MCF 10A (cell line): ENCODE measurements at regions not wholly inside any gene's neighbourhood (a gene's known extent, or its start where the extent isn't known, plus 50 kb on each side); places are given as distances from the start of the nearest gene placed in this dataset.

Source experiments
- BruUV-seq: library from RNA; stranded (reverse); fragments of 400-500 nt; replicated peaks from 2 replicates; lab custom pipeline; 2021; lab: Mats Ljungman, UMichigan
- CTCF ChIA-PET: fragments of 300-600 bp; sonication (Branson Sonifier 250); formaldehyde crosslinking; extraction: SDS; loops from one replicate; lab custom pipeline; 2021; ENCODE audit warnings: antibody characterized with exemption, inconsistent platforms; lab: Yijun Ruan, JAX
- POLR2A ChIA-PET: fragments of 300-600, 350-650 bp; sonication (Branson Sonifier 250); formaldehyde crosslinking; extraction: SDS; loops from one replicate; lab custom pipeline; 2020; ENCODE audit warnings: antibody characterized with exemption, inconsistent platforms; lab: Yijun Ruan, JAX
- DNase-seq: peaks from one replicate; pipeline ENCODE4 v3.0.0-alpha.2; 2018; ENCODE audit not compliant: unreplicated experiment
- H3K27ac Mint-ChIP-seq: one replicate; pipeline ENCODE4 v1.8.0; 2022; ENCODE audit warnings: mild to moderate bottlenecking, low read depth, mixed read lengths; ENCODE audit not compliant: unreplicated experiment
- H3K27me3 Mint-ChIP-seq: one replicate; pipeline ENCODE4 v1.8.0; 2022; ENCODE audit warnings: mixed read lengths; ENCODE audit not compliant: insufficient read depth, unreplicated experiment
- H3K36me3 Mint-ChIP-seq: one replicate; pipeline ENCODE4 v1.8.0; 2022; ENCODE audit warnings: mild to moderate bottlenecking, moderate library complexity, mixed read lengths; ENCODE audit not compliant: insufficient read depth, unreplicated experiment
- H3K4me1 Mint-ChIP-seq: one replicate; pipeline ENCODE4 v1.8.0; 2022; ENCODE audit warnings: mixed read lengths; ENCODE audit not compliant: insufficient read depth, unreplicated experiment
- H3K4me3 Mint-ChIP-seq: one replicate; pipeline ENCODE4 v1.8.0; 2022; ENCODE audit warnings: mild to moderate bottlenecking, moderate library complexity, mixed read lengths; ENCODE audit not compliant: unreplicated experiment
- H3K9me3 Mint-ChIP-seq: one replicate; pipeline ENCODE4 v1.8.0; 2022; ENCODE audit warnings: mixed read lengths; ENCODE audit not compliant: unreplicated experiment
- intact Hi-C: fragments of 100-400 bp; cut with micrococcal nuclease; formaldehyde crosslinking; loops from 2 replicates; pipeline ENCODE4 v1.14.1; 2022
- TF ChIP-seq, protein P1 (sequence below): fragments of 200-600 bp; IDR thresholded peaks from one replicate; pipeline ENCODE4 v1.8.0; 2022; ENCODE audit warnings: antibody characterized with exemption, mild to moderate bottlenecking; ENCODE audit not compliant: unreplicated experiment

DNA sequence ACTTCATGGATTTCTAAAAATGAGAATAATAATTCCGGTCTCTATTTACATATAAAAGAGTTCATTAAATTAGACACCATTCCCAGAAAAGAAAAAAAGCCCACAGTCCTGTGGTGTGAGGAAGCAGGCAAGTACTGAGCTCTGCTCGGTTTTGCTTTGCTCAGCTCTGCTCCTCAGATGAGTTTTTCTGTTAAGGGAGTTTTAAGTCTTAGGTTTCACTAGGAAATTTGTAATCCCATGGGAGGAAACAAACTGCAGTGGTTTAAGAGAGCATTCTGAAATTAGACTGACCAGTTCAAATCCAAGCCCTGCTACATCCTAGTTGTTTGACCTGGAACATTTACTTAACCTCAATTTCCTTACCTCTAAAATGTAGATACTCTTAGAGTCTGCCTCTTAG lies 338.6 kb upstream of the MMADHC start:
- BruUV-seq: no TSS peak
- ChIA-PET CTCF (interaction anchor here (1.4 kb wide), 1 partner anchor 9 kb away, joined by 4 read pairs; no protein-coding TSS in a partner anchor), POLR2A (no interaction called here)
- intact Hi-C loops: no loop called here
- Mint-ChIP-seq H3K9me3 (no peaks in the 10 kb centered on the region), H3K36me3 (no peaks in the 10 kb centered on the region), H3K4me1 (peaks cover 8% of the 10 kb centered on the region), H3K4me3 (no peak overlapping the region), H3K27ac (no peak overlapping the region), H3K27me3 (no peaks in the 10 kb centered on the region)
- no peak for DNase-seq
- TF ChIP-seq, protein P1, sequence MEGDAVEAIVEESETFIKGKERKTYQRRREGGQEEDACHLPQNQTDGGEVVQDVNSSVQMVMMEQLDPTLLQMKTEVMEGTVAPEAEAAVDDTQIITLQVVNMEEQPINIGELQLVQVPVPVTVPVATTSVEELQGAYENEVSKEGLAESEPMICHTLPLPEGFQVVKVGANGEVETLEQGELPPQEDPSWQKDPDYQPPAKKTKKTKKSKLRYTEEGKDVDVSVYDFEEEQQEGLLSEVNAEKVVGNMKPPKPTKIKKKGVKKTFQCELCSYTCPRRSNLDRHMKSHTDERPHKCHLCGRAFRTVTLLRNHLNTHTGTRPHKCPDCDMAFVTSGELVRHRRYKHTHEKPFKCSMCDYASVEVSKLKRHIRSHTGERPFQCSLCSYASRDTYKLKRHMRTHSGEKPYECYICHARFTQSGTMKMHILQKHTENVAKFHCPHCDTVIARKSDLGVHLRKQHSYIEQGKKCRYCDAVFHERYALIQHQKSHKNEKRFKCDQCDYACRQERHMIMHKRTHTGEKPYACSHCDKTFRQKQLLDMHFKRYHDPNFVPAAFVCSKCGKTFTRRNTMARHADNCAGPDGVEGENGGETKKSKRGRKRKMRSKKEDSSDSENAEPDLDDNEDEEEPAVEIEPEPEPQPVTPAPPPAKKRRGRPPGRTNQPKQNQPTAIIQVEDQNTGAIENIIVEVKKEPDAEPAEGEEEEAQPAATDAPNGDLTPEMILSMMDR: no peak

DNA sequence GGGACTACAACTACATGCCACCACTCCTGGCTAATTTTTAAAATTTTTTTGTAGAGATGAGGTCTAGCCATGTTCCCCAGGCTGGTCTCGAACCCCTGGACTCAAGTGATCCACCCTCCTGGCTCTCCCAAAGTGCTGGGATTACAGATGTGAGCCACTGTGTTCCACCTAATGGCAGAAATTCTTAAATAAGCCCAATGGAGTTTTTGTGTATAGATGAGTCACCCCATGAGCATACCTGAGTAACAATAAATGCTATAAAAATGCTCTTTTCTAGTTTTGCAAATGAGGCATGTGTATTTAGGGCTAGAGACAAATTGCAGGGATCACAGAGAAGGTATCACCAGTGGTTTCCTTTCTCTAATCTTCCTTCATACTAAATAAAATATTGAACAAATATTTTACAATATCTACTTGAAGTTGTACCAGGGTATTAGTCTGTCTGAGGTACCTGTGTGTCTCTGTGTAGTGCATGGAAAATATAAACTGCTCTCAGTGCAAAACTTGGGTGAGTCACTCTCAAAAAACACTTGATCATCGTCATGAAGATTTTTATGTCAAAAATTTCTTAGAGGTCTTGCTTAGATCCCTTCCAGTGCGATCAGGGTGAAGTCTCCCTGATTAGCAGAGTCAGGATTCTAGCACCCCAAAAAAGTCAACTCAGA lies 337.1 kb upstream of the MMADHC start:
- BruUV-seq: no TSS peak
- H3K36me3 Mint-ChIP-seq: no peaks in the 10 kb centered on the region
- H3K4me1 Mint-ChIP-seq: peaks cover 8% of the 10 kb centered on the region
- intact Hi-C loops: no loop called here
- H3K27me3 Mint-ChIP-seq: no peaks in the 10 kb centered on the region
- CTCF ChIA-PET: interaction anchor here (0.6 to 1.4 kb wide), 2 partner anchors 10 to 1318 kb away, joined by 3 to 4 read pairs; no protein-coding TSS in a partner anchor
- DNase-seq: no peak
- no peak overlapping the region for H3K27ac Mint-ChIP-seq
- POLR2A ChIA-PET: interaction anchor here (1.3 kb wide), 1 partner anchor 11 kb away, joined by 3 read pairs; no protein-coding TSS in a partner anchor
- TF ChIP-seq, protein P1: no peak
- no peak overlapping the region for H3K4me3 Mint-ChIP-seq
- peaks cover 9% of the 10 kb centered on the region for H3K9me3 Mint-ChIP-seq

DNA sequence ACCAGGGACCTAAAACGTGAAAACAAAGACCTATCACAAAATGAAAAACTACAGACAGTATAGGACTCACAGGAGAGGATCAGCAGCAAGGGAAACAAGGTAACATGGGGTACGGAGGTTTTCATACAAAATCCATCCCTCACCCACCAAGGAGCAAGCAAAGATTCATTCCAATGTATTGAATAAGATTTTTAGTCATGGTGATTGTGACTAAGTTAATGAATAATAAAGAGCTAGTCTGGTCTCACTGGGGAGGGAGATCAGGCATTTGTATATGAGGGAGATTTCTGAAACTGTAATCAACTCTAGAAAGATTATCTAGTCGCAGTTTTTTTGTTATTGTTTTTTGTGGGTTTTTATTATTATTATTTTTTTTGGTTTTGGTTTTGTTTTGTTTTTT lies 336.5 kb upstream of the MMADHC start:
- no TSS peak for BruUV-seq
- Mint-ChIP-seq H3K27ac (no peak overlapping the region), H3K4me3 (no peak overlapping the region), H3K4me1 (peaks cover 8% of the 10 kb centered on the region), H3K9me3 (peaks cover 12% of the 10 kb centered on the region), H3K36me3 (no peaks in the 10 kb centered on the region), H3K27me3 (no peaks in the 10 kb centered on the region)
- TF ChIP-seq, protein P1: no peak
- intact Hi-C loops: no loop called here
- POLR2A ChIA-PET: no interaction called here
- CTCF ChIA-PET: no interaction called here
- no peak for DNase-seq

DNA sequence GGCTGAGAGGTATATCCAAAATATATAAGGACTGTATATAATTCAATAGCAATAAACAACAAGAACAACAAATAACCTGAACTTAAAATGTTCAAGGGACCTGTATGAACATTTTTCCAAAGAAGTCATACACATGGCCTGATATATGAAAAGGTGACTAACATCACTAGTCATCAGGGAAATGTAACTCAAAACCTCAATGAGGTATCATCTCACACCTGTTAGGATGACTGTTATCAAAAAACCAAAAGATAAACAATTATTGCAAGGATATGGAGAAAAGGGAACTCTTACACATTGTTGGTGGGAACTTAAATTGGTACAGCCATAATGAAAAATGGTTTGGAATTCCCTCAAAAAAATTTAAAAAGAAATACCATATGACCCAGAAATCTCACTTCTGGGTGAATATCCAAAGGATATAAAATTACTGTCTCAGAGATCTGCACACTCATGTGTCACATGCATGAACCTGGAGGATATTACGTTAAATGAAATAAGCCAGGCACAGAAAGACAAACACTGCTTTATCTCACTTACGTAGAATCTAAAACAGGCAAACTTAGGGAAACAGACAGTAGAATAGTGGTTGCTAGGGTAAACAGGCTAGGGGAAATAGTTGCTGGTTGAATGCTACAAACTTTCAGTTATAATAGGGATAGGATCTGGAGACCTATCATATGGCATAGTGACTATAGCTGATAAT lies 334.5 kb upstream of the MMADHC start:
- BruUV-seq: no TSS peak
- no peak overlapping the region for H3K4me3 Mint-ChIP-seq
- no peaks in the 10 kb centered on the region for H3K36me3 Mint-ChIP-seq
- CTCF ChIA-PET: interaction anchor here (0.5 kb wide), 1 partner anchor 73 kb away, joined by 4 read pairs; no protein-coding TSS in a partner anchor
- TF ChIP-seq, protein P1: no peak
- POLR2A ChIA-PET: no interaction called here
- H3K27ac Mint-ChIP-seq: no peak overlapping the region
- H3K27me3 Mint-ChIP-seq: no peaks in the 10 kb centered on the region
- peaks cover 8% of the 10 kb centered on the region for H3K4me1 Mint-ChIP-seq
- intact Hi-C loops: no loop called here
- no peak for DNase-seq
- peaks cover 12% of the 10 kb centered on the region for H3K9me3 Mint-ChIP-seq
